ENCODE measurements at regions not wholly inside any gene's neighbourhood (a gene's known extent, or its start where the extent isn't known, plus 50 kb on each side); places are given as distances from the start of the nearest gene placed in this dataset.

- TF ChIP-seq CTBP1 (IDR thresholded peaks at IDR 0.05; ENCODE audit: borderline replicate concordance) (no peak), FOXA1 (IDR thresholded peaks at IDR 0.05) (no peak), BHLHE40 (IDR thresholded peaks at IDR 0.05; ENCODE audit: borderline replicate concordance) (no peak), ZNF384 (IDR thresholded peaks at IDR 0.05) (no peak), L3MBTL2 (conservative IDR thresholded peaks at IDR 0.05) (no peak), SP1 (IDR thresholded peaks at IDR 0.05) (no peak), SUZ12 (IDR thresholded peaks at IDR 0.05) (no peak), HDGF (IDR thresholded peaks at IDR 0.05; ENCODE audit: borderline replicate concordance) (no peak), ARNT (IDR thresholded peaks at IDR 0.05) (no peak), FOXK2 (IDR thresholded peaks at IDR 0.05) (no peak)
These were observed 726.7 kb upstream of the ADGRB3 start for GRCh38 chr6:67908379-67908778.
